ENCODE measurements at regions not wholly inside any gene's neighbourhood (a gene's known extent, or its start where the extent isn't known, plus 50 kb on each side); places are given as distances from the start of the nearest gene placed in this dataset.

DNA sequence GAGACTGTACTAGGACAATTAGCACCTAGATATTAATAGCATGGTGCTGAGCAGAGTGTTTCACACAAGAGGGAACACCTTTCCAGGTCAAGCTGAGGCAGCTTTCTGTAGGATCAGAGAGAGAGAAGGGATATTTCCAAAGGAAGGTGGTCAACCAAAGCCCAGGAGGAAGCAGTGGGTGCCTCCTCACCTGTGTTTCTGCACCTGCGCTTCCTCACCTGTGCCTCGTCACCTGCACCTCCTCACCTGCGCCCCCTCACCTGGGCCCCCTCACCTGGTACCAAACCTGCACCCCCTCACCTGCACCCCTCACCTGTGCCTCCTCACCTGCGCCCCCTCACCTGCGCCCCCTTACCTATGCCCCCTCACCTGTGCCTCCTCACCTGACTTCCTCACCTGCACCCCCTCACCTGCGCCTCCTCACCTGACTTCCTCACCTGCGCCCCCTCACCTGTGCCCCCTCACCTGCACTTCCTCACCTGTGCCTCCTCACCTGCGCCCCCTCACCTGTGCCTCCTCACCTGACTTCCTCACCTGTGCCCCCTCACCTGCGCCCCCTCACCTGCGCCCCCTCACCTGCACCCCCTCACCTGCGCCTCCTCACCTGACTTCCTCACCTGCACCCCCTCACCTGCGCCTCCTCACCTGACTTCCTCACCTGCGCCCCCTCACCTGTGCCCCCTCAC lies 67.9 kb downstream of the TTLL2 start:
- no peak for TF ChIP-seq POLR2A (IDR thresholded peaks at IDR 0.05; ENCODE audit: low read depth, low read length)
- DNase-seq (ENCODE audit: insufficient read length, low spot score) (no peak), FAIRE-seq (no peak)

DNA sequence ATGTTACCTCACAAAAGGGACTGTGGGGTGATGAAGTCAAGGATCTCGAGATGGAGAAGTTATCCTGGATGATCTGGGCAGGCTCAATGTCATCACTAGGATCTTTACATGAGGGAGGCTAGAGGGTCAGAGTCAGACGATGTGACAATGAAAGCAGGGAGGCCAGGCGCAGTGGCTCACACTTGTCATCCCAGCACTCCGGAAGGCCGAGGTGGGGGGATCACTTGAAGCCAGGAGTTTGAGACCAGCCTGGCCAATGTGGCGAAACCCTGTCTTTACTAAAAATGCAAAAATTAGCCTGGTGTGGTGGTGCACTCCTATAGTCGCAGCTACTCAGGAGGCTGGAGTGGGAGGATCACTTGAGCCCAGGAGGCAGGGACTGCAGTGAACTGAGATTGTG lies 68.8 kb downstream of the TTLL2 start:
- DNase-seq (ENCODE audit: insufficient read length, low spot score), result no peak
- no peak for FAIRE-seq
- no peak for TF ChIP-seq POLR2A (IDR thresholded peaks at IDR 0.05; ENCODE audit: low read depth, low read length)

DNA sequence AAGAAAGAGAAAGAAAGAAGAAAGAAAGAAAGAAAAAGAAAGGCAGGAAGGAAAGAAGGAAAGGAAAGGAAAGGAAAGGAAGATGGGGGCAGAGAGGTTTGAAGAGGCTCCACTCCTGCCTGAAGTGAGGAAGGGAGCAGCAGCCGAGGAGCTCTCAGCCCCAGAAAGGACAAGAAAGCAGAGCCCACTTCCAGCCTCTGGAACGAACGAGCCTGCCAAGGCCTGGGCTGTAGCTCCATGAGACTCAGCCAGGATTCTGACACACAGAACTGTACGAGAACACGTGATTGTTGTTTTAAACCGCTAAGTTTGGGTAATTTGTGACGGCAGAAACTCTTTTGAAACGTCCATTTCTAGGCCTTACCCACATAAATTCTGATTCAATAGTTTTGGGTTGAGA lies 69.5 kb downstream of the TTLL2 start:
- FAIRE-seq (no peak), DNase-seq (ENCODE audit: insufficient read length, low spot score) (no peak)
- no peak for TF ChIP-seq POLR2A (IDR thresholded peaks at IDR 0.05; ENCODE audit: low read depth, low read length)

DNA sequence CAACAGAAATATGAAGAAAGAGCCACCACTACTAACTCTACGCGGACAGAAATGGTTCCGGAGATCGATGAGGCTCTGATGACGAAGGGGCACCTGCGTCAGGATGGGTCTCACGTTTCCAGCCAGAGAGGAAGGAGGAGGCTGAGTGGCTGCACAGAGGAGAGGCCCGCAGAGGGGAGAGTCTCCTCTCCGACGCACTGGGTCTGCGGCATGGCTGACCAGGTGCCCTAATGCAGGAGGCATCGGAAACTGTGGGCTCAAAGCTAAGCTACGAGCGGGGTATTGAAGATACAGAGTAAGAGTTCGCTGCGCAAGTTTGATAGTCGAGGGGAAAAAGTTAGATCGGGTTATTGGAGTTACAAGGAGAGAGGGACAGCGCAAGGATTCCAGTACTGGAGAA lies 69.9 kb downstream of the TTLL2 start:
- FAIRE-seq, result no peak
- DNase-seq (ENCODE audit: insufficient read length, low spot score), result no peak
- no peak for TF ChIP-seq POLR2A (IDR thresholded peaks at IDR 0.05; ENCODE audit: low read depth, low read length)

DNA sequence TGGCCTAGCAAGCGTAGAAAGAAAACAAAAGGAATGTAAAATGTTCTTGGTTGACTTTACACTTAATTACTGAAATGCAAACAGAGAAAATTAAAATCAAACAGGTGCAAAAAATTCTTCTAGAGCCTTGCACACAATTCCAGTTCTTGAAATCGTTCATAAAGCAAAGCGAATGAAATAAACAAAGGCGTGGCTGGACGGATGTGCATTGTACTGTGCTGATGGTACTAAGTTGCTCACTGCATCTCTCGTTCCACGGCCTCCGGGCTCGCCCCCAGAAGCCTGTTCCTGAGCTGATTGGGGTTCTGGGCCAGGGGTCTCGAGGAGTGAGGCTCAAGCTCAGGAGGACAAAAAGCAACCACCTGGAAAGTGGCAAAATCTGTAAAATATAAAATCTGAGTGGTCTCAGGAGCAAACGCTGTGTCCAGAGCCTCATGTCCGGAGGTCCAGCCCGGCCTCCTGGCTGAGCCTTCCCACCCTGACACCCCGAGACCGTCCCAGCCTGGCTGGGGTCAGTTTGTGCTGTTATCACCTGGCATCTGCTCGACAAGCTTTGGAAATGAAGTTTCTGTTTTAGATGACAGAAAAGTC lies 71.3 kb downstream of the TTLL2 start:
- TF ChIP-seq POLR2A (IDR thresholded peaks at IDR 0.05; ENCODE audit: low read depth, low read length), result no peak
- DNase-seq (ENCODE audit: insufficient read length, low spot score) (no peak), FAIRE-seq (no peak)

DNA sequence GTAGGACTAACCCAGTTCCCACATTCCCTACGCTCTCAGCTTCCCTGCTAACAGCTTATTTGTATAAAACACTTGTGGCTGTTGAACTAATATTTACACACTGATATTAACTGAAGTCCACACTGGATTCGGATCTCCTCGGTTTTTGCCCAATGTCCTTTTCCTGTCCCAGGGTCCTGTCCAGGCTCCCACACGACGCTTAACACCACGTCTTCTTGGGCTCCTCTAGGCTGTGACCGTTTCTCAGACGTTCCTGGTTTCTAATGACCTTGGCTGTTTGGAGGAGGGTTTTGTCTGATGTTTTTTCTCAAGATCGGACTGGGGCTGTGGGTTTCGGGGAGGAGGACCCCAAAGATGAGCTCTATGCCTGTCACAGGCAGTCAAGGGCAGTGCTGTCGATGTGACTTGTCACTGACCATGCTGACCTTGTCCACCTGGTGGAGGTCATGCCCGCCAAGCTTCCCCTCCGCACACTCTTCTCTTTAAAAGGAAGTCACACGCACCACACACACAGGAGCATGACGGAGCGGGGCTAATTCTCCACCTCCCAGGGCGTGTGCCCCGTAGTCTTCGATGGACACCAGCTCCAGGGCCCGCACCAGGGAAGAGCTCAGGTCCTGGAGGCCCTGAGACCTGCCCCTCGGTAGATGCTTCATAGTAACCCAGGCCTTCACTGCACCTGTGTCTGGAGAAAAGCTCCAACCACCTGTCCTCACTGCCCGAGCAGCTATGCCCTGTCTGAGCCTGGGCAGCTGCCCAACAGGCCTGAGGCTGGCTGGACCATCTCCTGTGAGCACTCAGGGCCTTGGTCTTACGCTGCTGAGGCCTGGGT lies 72.0 kb downstream of the TTLL2 start:
- no peak for DNase-seq (ENCODE audit: insufficient read length, low spot score)
- FAIRE-seq, result no peak
- no peak for TF ChIP-seq POLR2A (IDR thresholded peaks at IDR 0.05; ENCODE audit: low read depth, low read length)

DNA sequence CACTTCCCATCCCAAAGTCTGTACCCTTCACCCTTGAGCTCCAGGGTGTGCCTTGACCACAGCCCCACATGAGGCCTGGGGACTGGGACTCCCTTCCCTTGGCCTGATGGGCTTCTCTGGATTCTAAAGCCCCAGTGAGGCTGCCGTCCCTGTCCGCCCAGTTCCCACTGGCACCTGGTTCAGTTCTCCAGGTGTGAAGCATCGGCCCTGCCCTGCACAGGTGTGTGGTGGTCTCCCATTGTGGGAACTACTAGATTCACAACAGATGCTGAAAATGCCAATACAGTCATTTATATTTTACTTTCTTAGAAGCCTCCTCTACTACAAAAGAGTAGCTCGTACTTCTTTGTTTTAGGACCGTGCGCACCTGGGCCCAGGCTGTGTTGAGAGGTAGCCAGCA lies 72.8 kb downstream of the TTLL2 start:
- TF ChIP-seq POLR2A (IDR thresholded peaks at IDR 0.05; ENCODE audit: low read depth, low read length), result no peak
- FAIRE-seq (no peak), DNase-seq (ENCODE audit: insufficient read length, low spot score) (no peak)

DNA sequence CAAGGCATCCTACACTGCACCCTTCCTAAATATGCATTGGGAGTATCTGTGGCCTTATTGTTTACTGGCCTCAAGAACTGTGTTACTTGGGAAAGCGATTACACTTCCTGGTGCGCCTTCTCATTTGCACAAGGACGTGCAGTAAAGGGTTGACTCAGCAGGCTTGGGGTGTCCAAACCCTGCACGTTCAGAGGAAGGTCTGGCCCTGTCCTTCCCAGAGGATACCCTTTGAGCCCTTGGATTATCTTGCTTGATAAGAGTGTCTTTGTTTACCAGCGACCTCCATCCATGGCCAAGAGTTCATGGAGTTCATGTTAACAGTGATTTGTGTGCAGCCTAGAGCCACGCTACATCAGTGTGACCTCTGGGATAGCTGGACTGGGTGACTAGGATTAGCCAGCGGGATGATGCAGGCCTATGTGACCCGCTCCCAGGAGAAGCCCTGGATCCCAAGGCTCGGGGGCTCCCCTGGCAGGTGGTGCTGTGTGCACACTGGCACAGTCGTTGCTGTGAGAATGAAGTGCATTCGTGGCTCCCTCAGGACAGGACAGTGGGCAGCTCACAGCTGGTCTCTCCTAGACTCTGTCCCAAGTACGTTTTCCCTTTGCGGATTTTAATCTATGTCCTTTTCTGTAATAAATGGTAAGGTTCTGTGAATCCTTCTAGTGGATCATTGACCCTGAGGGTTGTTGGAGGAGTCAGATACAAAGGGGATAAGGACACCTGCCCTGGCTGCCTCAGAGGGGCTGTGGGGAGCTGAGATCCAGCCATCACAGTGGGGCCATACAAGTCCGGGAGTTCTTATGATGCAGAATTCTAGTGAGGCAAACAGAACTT lies 73.5 kb downstream of the TTLL2 start:
- FAIRE-seq (no peak), DNase-seq (ENCODE audit: insufficient read length, low spot score) (no peak)
- no peak for TF ChIP-seq POLR2A (IDR thresholded peaks at IDR 0.05; ENCODE audit: low read depth, low read length)

DNA sequence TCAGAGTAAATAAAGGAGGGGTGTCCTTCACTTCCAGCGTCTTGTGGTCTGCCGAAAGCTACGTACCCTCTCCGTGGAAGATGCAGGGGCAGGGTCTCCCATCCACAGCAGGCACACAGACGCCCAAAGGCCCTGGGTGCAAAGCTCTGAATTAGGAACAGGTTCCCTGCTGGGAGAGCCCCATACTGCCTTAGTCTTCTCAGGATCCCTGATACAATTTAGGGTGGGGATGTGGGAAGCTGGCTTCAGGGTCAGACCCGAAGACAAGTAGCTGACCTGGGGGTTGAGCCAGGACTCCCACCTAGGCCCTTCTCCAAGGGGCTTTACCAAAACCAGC lies 74.1 kb downstream of the TTLL2 start:
- TF ChIP-seq POLR2A (IDR thresholded peaks at IDR 0.05; ENCODE audit: low read depth, low read length), result no peak
- FAIRE-seq, result no peak
- no peak for DNase-seq (ENCODE audit: insufficient read length, low spot score)

DNA sequence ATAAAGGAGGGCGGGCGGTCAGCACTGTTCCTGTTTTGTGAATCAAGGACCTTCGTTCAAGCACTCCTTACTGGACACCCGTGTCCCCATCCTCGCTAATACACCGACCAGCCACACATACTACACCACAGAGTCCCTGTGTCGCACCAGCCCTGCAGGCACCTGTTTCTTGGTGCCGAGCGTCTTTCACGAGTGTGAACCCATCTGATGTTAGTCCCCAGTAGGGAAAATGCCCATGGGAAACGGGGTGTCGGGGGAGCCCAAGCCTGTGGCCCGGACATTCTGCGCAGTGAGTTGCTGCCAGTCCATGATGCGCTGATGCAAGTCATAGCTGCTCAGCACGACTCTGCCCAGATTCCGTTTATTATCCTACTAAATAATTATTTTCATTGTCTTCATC lies 74.7 kb downstream of the TTLL2 start:
- TF ChIP-seq POLR2A (IDR thresholded peaks at IDR 0.05; ENCODE audit: low read depth, low read length), result no peak
- FAIRE-seq (no peak), DNase-seq (ENCODE audit: insufficient read length, low spot score) (no peak)

DNA sequence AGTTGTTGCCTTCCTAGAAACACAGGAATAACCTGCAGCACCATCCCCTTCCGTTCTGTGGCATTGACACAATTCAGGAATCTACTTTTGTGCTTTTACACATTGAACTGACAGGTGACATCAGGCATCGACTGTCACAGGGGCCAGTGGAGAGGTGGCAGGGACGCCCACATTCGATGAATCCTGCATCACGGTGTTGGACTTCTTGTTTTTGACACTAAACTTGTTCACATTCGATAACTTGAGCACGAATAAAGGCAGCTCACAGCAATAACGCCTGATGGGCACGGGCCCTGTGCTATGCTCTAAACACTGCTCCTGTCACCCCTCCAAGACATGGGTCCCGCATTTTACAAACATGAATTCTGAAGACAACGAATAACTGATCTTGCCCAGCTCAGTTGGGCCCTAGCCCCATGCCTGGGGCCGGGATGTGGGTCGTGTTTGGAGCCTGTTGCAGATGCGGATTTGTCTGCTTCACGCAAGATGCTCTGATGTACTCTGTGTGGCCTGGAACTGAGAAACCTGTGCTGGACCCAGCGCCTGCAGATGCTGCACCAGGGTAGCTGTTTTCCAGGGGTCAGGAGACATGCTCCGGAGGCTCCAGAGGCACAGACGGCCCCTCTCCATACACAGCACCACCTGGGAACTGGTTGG lies 75.7 kb downstream of the TTLL2 start:
- TF ChIP-seq POLR2A (IDR thresholded peaks at IDR 0.05; ENCODE audit: low read depth, low read length), result no peak

DNA sequence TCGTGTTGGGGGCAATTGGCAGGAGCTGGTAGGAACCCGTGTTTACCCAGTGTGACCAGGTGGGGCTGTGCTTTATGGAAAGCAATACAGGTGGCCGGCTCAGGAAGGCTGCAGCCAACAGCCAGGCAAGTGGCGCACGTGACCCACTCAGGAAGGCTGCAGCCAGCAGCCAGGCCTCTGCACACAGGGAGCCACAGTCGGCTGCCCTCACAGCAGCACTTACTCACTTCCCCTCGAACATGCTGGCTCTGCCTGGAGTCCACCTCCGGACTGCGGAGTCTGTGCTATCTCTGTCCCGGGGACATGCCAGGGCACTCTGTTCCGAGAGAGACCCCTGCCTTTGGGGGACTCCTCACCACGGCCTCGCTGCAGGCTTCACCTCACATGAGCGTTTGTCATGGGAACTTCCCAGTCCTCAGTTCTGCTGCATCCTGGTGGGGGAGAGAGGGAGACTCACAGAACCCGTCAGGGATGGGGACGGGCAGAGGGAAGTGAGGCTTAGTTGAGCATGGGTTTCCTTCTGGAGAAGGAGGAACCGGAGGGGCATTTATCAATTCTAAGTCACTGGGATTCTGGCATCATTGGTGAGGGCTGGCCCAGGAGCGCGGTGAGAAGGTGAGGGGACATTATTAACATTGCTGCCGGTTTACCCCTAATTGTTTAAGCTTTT lies 76.8 kb downstream of the TTLL2 start:
- TF ChIP-seq POLR2A (IDR thresholded peaks at IDR 0.05; ENCODE audit: low read depth, low read length), result no peak
- FAIRE-seq (no peak), DNase-seq (ENCODE audit: insufficient read length, low spot score) (no peak)

More for the DNA sequence above, 75.7 kb downstream of the TTLL2 start:
- DNase-seq (ENCODE audit: insufficient read length, low spot score) (no peak), FAIRE-seq (no peak)

DNA sequence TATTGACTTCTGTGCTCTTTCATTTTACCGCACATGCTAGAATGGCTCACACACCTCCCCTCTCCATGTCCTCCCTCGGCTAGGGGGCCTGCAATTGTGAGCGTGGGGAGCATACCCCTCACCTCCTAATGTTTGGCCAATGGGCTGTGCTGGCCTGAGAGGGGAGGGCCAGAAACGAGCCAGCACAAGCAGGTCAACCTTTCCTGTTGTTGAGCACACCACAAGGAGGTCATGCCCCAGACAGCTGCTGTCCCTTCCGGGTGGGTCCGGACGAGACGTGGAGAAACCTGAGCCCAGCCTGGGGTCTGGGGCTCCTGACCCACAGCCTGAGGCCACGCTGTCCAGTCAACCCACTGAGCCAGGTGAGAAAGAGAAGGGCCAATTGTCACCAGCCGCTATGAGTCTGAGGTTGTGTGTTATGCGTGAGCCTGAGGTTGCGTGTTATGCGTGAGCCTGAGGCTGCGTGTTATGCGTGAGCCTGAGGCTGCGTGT lies 77.4 kb downstream of the TTLL2 start:
- FAIRE-seq (no peak), DNase-seq (ENCODE audit: insufficient read length, low spot score) (no peak)
- no peak for TF ChIP-seq POLR2A (IDR thresholded peaks at IDR 0.05; ENCODE audit: low read depth, low read length)

Data from H54 (cell line).